Renal cortex interstitium (tissue), 11 donors: ENCODE measurements at regions not wholly inside any gene's neighbourhood (a gene's known extent, or its start where the extent isn't known, plus 50 kb on each side); places are given as distances from the start of the nearest gene placed in this dataset.
"Not testable (repeated sequence)": the region's sequence is repeated elsewhere in the genome, so short reads cannot be mapped to it uniquely, and the experiment has no call there.

Experiments
- DNase-seq, 11 donors: peaks; one replicate each; pipeline ENCODE4 v3.0.0-alpha.2; 2013; ENCODE audit warnings: low read depth in 9 of 11, low spot score in 4 of 11; ENCODE audit errors: extremely low read depth in 1 of 11

- DNase-seq = no peak
These were observed 1938.4 kb upstream of the C9orf72 start for GRCh38 chr9:29511680-29512079.

GRCh38 chr9:29514336-29514735 is 1941.1 kb upstream of the C9orf72 start:
- DNase-seq = peak in 1 of 11 donors; percentile 2

- no peak for DNase-seq
These were observed 1941.6 kb upstream of the C9orf72 start for GRCh38 chr9:29514862-29515261.

- DNase-seq = no peak
These were observed 1975.2 kb upstream of the C9orf72 start for GRCh38 chr9:29548436-29548835.

GRCh38 chr9:29555502-29555901 is 1982.2 kb upstream of the C9orf72 start:
- no peak for DNase-seq

GRCh38 chr9:29556317-29556716 is 1983.0 kb upstream of the C9orf72 start:
- no peak for DNase-seq

- no peak for DNase-seq
These were observed 1983.5 kb upstream of the C9orf72 start for GRCh38 chr9:29556746-29557145.

- peak in 2 of 11 donors; percentile 0 to 1 for DNase-seq
These were observed 1991.3 kb upstream of the C9orf72 start for GRCh38 chr9:29564564-29564963.

GRCh38 chr9:29575219-29575618 is 2001.9 kb upstream of the C9orf72 start:
- DNase-seq = no peak

- DNase-seq = no peak
These were observed 2015.1 kb upstream of the C9orf72 start for GRCh38 chr9:29588361-29588760.

- no peak for DNase-seq
These were observed 2036.0 kb upstream of the C9orf72 start for GRCh38 chr9:29609282-29609681.

- no peak for DNase-seq
These were observed 2040.5 kb upstream of the C9orf72 start for GRCh38 chr9:29613773-29614172.

GRCh38 chr9:29616844-29617243 is 2043.6 kb upstream of the C9orf72 start:
- DNase-seq = no peak

GRCh38 chr9:29625292-29625731 is 2052.0 kb upstream of the C9orf72 start:
- peak in 7 of 11 donors; percentile 2 to 20 (median 7) for DNase-seq

GRCh38 chr9:29625931-29626330 is 2052.7 kb upstream of the C9orf72 start:
- no peak for DNase-seq

- DNase-seq = not testable (repeated sequence)
These were observed 2055.6 kb upstream of the C9orf72 start for GRCh38 chr9:29628856-29629255.

GRCh38 chr9:29637471-29638237 is 2064.4 kb upstream of the C9orf72 start:
- no peak for DNase-seq

GRCh38 chr9:29640507-29640906 is 2067.2 kb upstream of the C9orf72 start:
- DNase-seq = no peak

- no peak for DNase-seq
These were observed 2071.2 kb upstream of the C9orf72 start for GRCh38 chr9:29644514-29644913.

GRCh38 chr9:29647451-29647850 is 2074.2 kb upstream of the C9orf72 start:
- DNase-seq = no peak

- no peak for DNase-seq
These were observed 2074.9 kb upstream of the C9orf72 start for GRCh38 chr9:29648132-29648531.
